C4-2B (cell line): ENCODE measurements at regions not wholly inside any gene's neighbourhood (a gene's known extent, or its start where the extent isn't known, plus 50 kb on each side); places are given as distances from the start of the nearest gene placed in this dataset.

ENCODE experiments used
- ZFX ChIP-seq: fragments of 450-650 bp; IDR thresholded peaks from 2 replicates; pipeline ENCODE4 v1.6.1; 2017
- TF ChIP-seq, protein P1 (sequence below): fragments of 450-650 bp; conservative IDR thresholded peaks from 2 replicates; pipeline ENCODE4 v1.5.1; 2017; ENCODE audit warnings: mild to moderate bottlenecking

- TF ChIP-seq, protein P1, sequence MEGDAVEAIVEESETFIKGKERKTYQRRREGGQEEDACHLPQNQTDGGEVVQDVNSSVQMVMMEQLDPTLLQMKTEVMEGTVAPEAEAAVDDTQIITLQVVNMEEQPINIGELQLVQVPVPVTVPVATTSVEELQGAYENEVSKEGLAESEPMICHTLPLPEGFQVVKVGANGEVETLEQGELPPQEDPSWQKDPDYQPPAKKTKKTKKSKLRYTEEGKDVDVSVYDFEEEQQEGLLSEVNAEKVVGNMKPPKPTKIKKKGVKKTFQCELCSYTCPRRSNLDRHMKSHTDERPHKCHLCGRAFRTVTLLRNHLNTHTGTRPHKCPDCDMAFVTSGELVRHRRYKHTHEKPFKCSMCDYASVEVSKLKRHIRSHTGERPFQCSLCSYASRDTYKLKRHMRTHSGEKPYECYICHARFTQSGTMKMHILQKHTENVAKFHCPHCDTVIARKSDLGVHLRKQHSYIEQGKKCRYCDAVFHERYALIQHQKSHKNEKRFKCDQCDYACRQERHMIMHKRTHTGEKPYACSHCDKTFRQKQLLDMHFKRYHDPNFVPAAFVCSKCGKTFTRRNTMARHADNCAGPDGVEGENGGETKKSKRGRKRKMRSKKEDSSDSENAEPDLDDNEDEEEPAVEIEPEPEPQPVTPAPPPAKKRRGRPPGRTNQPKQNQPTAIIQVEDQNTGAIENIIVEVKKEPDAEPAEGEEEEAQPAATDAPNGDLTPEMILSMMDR, result no peak
- TF ChIP-seq ZFX, result no peak
Measured at GRCh38 chr12:69069479-69069878, 136.5 kb upstream of the CPM start.
